ENCODE measurements at regions not wholly inside any gene's neighbourhood (a gene's known extent, or its start where the extent isn't known, plus 50 kb on each side); places are given as distances from the start of the nearest gene placed in this dataset.
"Not testable (repeated sequence)": the region's sequence is repeated elsewhere in the genome, so short reads cannot be mapped to it uniquely, and the experiment has no call there.

- DNase-seq: no peak
Observed at GRCh38 chr6:67889682-67889995, 745.4 kb upstream of the ADGRB3 start.

- no peak for DNase-seq
Observed at GRCh38 chr6:67888886-67889681, 746.0 kb upstream of the ADGRB3 start.

- no peak for DNase-seq
Observed at GRCh38 chr6:67888546-67888885, 746.6 kb upstream of the ADGRB3 start.

GRCh38 chr6:67887747-67888545 lies 747.1 kb upstream of the ADGRB3 start:
- DNase-seq: no peak

- no peak for DNase-seq
Observed at GRCh38 chr6:67887419-67887746, 747.7 kb upstream of the ADGRB3 start.

- no peak for DNase-seq
Observed at GRCh38 chr6:67886840-67887292, 748.2 kb upstream of the ADGRB3 start.

GRCh38 chr6:67886036-67886707 lies 748.9 kb upstream of the ADGRB3 start:
- no peak for DNase-seq

GRCh38 chr6:67885081-67886033 lies 749.7 kb upstream of the ADGRB3 start:
- DNase-seq: no peak

GRCh38 chr6:67884442-67884841 lies 750.6 kb upstream of the ADGRB3 start:
- DNase-seq: no peak

- DNase-seq: no peak
Observed at GRCh38 chr6:67883500-67884366, 751.3 kb upstream of the ADGRB3 start.

- no peak for DNase-seq
Observed at GRCh38 chr6:67882436-67883311, 752.4 kb upstream of the ADGRB3 start.

- DNase-seq: no peak
Observed at GRCh38 chr6:67881706-67882065, 753.4 kb upstream of the ADGRB3 start.

- no peak for DNase-seq
Observed at GRCh38 chr6:67880939-67881705, 754.0 kb upstream of the ADGRB3 start.

GRCh38 chr6:67880343-67880742 lies 754.7 kb upstream of the ADGRB3 start:
- not testable (repeated sequence) for DNase-seq

GRCh38 chr6:67879928-67880327 lies 755.2 kb upstream of the ADGRB3 start:
- not testable (repeated sequence) for DNase-seq

GRCh38 chr6:67879105-67879904 lies 755.8 kb upstream of the ADGRB3 start:
- DNase-seq: not testable (repeated sequence)

- not testable (repeated sequence) for DNase-seq
Observed at GRCh38 chr6:67878216-67878615, 756.9 kb upstream of the ADGRB3 start.

- DNase-seq: no peak
Observed at GRCh38 chr6:67877288-67877687, 757.8 kb upstream of the ADGRB3 start.
